ENCODE measurements at regions not wholly inside any gene's neighbourhood (a gene's known extent, or its start where the extent isn't known, plus 50 kb on each side); places are given as distances from the start of the nearest gene placed in this dataset.

DNA sequence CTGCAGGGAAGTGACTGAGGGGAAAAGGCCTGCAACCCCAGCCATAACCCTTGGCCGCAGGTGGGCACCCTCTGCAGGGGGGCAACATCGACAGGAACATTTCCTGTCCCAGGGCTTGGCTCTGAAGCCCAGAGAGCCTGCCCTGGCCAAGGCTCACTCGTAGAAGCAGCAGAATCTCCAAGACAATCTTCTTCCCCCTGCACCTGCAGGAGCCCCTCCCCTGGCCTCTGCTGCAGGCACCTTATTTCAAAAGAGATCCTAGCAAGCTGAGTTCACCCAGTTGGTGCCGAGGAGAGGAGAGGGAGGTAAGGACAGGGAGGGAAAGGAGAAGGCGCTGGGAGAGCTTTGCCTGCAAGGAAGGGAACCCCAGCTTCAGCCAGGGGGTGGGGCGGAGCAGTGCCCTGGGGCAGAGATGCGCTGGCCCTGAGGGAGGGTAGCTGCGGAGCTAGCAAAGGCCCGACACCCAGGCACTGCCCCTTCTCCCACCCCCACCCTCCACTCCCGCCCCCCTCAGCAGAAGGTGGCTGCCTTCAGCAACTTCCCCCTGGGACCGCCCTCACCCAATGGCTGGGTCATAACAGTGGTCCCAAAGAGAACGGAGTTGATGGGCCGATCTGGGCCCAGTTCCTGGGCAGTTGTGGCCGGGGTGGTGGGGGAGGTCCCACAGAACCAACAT is 104.3 kb upstream of the TNRC6C start:
- no peak for DNase-seq (ENCODE audit: low spot score)
- no peaks in the 10 kb centered on the region for H3K4me1 ChIP-seq (ENCODE audit: control insufficient read depth in 4 of 4, insufficient read depth in 4 of 4, low read length in 3 of 4)
- H3K27ac ChIP-seq (ENCODE audit: low read depth in 1 of 2, low read length in 2 of 2), result no peak overlapping the region
- no peak overlapping the region for H3K4me3 ChIP-seq (ENCODE audit: low read depth in 1 of 3, low read length in 3 of 3)
- no peaks in the 10 kb centered on the region for H3K9me3 ChIP-seq (ENCODE audit: control insufficient read depth in 4 of 4, low read length in 3 of 4)
- no peak overlapping the region for H3K9ac ChIP-seq (ENCODE audit: low read depth in 1 of 2, low read length in 2 of 2)
- 78% methylated on average over 14 of the region's 14 CpGs for WGBS
- no peaks in the 10 kb centered on the region for H3K36me3 ChIP-seq (ENCODE audit: control insufficient read depth in 4 of 4, insufficient read depth in 3 of 4, low read depth in 1 of 4, low read length in 3 of 4)
- H3K27me3 ChIP-seq (ENCODE audit: control insufficient read depth in 4 of 4, insufficient read depth in 4 of 4, low read length in 3 of 4), result no peaks in the 10 kb centered on the region
- no peak for TF ChIP-seq NR2F2 (IDR thresholded peaks at IDR 0.05)
- TF ChIP-seq GABPA (IDR thresholded peaks at IDR 0.05 in 1 of 2, conservative IDR thresholded peaks at IDR 0.05 in 1 of 2), result no peak
- TF ChIP-seq RAD21 (IDR thresholded peaks at IDR 0.05), result no peak
- TF ChIP-seq, protein P1, sequence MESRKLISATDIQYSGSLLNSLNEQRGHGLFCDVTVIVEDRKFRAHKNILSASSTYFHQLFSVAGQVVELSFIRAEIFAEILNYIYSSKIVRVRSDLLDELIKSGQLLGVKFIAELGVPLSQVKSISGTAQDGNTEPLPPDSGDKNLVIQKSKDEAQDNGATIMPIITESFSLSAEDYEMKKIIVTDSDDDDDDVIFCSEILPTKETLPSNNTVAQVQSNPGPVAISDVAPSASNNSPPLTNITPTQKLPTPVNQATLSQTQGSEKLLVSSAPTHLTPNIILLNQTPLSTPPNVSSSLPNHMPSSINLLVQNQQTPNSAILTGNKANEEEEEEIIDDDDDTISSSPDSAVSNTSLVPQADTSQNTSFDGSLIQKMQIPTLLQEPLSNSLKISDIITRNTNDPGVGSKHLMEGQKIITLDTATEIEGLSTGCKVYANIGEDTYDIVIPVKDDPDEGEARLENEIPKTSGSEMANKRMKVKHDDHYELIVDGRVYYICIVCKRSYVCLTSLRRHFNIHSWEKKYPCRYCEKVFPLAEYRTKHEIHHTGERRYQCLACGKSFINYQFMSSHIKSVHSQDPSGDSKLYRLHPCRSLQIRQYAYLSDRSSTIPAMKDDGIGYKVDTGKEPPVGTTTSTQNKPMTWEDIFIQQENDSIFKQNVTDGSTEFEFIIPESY (IDR thresholded peaks at IDR 0.05), result no peak
- no peak for TF ChIP-seq CTCF (IDR thresholded peaks at IDR 0.05; ENCODE audit: low read depth, low read length, missing input control)
- TF ChIP-seq YY1 (IDR thresholded peaks at IDR 0.05), result no peak
- TF ChIP-seq ATF3 (IDR thresholded peaks at IDR 0.05), result no peak
- no peak for TF ChIP-seq SP1 (IDR thresholded peaks at IDR 0.05)
- no peak for TF ChIP-seq HNF4A (conservative IDR thresholded peaks at IDR 0.05)

DNA sequence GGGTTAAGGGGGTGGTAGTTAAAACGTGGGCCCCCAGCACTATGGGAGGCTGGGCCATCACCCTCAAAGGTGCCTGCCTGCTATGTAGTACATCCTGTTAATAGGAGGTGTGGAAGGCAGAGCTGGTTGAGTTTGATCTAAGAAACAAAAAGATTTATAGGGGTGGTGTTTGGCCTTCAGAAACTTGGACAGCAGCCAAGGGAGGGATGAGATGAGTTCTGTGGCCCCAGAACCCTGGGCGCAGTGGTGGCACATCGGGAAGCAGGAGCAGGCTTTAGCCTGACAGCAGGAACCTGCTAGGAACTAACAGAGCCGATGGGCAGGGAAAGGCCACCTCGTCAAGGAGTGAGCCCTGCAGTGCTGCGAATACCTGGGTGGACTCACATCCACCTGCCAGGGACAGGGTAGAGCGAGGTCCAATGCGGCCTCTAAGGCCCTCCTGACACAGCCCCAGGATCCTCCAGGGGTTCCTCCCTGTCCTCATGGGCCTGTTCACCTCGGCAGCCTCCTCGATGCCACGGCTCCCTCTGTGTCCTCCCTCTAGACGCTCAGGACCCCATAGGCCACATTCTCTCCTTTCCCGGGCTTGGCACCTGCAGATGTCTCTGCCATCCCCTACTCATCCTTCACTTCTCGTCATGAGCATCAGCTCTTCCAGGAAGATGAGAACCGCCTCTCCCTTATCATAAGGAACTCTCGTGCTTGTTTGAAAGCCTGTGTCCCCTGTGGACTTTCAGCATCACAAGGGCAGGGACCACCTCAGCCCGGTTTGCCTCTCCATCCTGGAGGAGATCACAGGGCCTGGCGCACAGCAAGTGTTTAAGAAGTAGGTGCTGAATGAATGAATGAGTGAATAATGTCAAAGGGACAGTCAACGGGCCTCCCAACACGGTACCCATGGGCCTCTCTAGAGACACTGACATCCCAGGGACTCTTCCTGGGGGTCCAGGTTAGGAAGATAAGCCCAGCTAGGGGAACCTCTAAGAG is 103.5 kb upstream of the TNRC6C start:
- TF ChIP-seq HNF4A (conservative IDR thresholded peaks at IDR 0.05) (no peak), FOXA2 (IDR thresholded peaks at IDR 0.05) (no peak), EGR1 (IDR thresholded peaks at IDR 0.05; ENCODE audit: low read depth in 2 of 2) (no peak)
- 87% methylated on average over 20 of the region's 20 CpGs for WGBS
- H3K27me3 ChIP-seq (ENCODE audit: control insufficient read depth in 4 of 4, insufficient read depth in 4 of 4, low read length in 3 of 4), result no peaks in the 10 kb centered on the region
- no peaks in the 10 kb centered on the region for H3K36me3 ChIP-seq (ENCODE audit: control insufficient read depth in 4 of 4, insufficient read depth in 3 of 4, low read depth in 1 of 4, low read length in 3 of 4)
- no peaks in the 10 kb centered on the region for H3K9me3 ChIP-seq (ENCODE audit: control insufficient read depth in 4 of 4, low read length in 3 of 4)
- no peak overlapping the region for H3K27ac ChIP-seq (ENCODE audit: low read depth in 1 of 2, low read length in 2 of 2)
- no peak for DNase-seq (ENCODE audit: low spot score)
- no peak overlapping the region for H3K9ac ChIP-seq (ENCODE audit: low read depth in 1 of 2, low read length in 2 of 2)
- no peak overlapping the region for H3K4me3 ChIP-seq (ENCODE audit: low read depth in 1 of 3, low read length in 3 of 3)
- no peaks in the 10 kb centered on the region for H3K4me1 ChIP-seq (ENCODE audit: control insufficient read depth in 4 of 4, insufficient read depth in 4 of 4, low read length in 3 of 4)

Data from liver (tissue), 8 donors.